Amygdala (tissue), 56 donors: ENCODE measurements at regions not wholly inside any gene's neighbourhood (a gene's known extent, or its start where the extent isn't known, plus 50 kb on each side); places are given as distances from the start of the nearest gene placed in this dataset.
"Not testable (repeated sequence)": the region's sequence is repeated elsewhere in the genome, so short reads cannot be mapped to it uniquely, and the experiment has no call there.

Experiments
- DNase-seq, 56 donors: peaks; one replicate each; lab custom pipeline; 2025; lab: John Stamatoyannopoulos, UW

DNA sequence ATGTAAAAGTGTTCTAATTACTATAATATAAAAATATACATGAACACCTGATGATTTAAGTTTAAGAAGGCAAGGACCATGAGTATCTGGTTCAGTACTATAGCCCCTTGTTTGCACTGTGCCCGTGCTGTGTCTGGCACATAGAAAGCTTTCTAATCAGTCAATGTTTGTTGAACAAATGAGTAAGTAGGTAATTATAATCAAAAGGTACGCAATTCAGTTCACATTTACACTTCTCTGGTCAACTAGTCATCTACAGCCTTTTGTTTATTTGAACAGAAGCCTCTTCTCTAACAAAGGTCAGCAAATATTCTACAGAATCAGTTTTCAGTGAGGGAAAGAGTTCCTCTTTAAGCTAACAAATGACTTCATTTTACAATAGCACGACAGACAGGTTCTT, 523.3 kb downstream of the SMARCA1 start:
- DNase-seq, result no peak

DNA sequence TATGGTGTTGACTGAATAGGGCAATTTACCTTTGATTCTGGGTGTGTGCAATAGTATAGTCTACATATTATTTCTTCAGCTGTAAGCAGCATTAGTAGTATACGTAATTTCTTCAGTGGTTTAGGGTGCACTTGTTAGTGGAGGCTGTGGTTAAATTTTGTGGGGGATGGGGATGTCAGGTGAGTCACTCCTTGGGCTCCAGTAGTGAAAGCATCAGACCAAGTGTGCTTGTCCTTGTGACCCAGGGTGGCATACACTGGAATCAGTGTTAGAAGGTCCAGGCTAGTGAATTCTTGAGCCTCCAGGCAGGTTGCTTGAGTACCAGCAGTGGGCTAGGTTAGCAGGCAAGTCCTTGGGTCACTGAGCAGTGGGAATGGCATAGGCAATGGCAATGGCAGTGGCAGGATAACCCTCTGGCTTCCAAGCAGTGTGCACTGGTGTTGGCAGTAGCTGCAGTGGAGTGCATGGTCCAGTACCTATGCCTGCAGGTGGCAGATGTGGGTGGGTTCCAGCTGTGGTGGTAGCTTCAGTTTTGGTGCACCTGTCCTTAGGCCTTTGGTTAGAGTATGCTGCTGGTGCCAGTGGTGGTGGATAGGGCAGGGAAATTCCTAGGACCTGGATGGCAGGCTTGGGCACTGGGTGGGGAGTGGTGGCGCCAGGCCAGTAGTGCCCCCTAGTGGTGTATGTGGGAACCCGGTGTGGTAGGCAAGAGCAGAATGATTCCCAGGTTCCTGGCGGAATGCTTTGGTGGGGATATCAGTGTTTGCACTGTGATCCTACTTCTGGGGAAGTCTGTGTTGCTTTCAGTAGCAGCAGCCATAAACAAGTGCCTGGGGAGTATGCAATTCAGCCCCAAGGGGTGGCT, 531.0 kb downstream of the SMARCA1 start:
- no peak for DNase-seq

DNA sequence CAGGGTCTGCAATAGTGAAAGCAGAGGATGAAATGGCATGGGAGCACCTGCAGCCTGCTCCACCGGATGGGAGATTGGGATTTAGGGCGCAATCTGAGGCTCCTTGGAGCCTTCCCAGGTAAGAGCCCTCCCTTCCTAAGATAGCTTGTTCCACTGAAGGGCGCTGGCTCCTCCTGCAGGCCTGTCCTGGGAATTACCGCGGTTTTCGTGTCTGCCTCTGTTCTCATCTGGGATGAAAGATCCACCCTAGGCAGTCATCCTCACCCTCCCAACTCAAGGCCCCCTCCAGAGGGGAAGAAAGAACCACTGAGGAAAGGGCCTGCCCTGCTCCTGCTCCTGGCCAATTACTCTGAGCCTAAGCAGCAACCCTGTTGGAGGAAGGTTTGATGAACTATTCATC, 547.5 kb downstream of the SMARCA1 start:
- DNase-seq, result peak in 29 of 56 donors; percentile 0 to 37 (median 3)

DNA sequence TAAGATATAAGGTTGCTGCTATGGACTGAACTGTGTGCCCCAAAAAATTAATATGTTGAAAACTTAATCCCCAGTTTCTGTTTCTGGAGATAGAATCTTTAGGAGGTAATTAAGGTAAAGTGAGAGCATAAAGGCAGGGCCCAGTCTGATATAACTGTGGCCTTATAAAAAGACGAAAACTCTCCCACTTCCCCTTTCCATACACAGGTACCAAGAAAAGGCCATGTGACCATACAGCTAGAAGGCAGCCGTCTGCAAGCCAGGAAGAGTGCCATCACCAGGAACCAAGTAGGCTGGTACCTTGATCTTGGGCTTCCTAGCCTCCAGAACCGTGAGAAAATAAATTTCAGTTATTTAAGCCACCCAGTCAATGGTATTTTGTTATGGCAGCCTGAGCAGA, 550.3 kb downstream of the SMARCA1 start:
- DNase-seq, result no peak

DNA sequence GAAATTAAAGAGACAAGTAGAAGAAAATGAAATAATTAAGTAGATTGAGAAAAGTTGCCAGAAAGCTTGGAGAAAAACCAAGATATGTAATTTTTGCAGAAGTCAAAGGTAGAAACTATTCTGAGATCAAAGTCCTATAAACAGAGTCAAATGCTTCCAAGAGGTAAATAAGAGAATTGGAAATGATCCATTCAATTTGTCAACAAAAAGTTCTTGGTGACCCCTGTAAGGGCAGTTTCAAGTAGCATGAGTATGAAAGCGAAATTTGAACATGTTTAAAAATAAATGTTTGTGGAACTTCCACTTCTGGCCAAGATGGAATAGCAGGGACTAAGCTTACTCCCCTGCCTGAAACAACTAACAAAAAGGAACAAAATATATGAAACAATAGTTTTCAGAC, 562.0 kb downstream of the SMARCA1 start:
- no peak for DNase-seq

DNA sequence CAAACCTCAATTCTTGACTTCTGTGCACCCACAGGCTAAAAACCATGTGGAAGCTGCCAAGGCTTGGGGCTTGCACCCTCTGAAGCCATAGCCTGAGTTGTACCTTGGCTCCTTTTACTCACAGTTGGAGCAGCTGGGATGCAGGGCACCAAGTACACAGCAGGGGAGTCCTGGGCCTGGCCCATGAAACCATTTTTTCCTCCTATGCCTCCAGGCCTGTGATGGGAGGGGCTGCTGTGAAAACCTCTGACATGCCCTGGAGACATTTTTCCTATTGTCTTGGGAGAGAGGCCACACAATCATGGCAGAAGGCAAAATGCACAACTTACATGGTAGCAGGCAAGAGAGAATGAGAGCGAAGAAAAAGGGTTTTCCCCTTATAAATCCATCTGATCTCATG, 568.6 kb downstream of the SMARCA1 start:
- not testable (repeated sequence) for DNase-seq

DNA sequence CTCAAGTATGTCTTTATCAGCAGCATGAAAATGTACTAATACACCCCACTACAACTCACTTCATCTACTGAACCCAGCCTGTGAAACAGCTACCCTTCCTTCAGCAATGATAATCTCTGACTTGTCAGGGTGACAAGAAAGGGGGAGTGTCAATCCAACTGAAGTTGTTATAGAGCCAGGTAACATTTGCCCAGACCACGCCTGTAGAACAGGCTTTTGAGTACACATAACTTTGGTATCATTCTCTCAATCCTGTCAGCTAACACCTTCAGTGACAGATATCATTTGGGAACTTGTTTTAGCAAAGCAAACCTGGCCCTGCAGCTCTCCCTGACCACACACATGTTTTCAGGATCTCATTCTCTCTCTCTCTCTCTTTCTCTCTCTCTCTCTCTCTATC, 592.2 kb downstream of the SMARCA1 start:
- no peak for DNase-seq

DNA sequence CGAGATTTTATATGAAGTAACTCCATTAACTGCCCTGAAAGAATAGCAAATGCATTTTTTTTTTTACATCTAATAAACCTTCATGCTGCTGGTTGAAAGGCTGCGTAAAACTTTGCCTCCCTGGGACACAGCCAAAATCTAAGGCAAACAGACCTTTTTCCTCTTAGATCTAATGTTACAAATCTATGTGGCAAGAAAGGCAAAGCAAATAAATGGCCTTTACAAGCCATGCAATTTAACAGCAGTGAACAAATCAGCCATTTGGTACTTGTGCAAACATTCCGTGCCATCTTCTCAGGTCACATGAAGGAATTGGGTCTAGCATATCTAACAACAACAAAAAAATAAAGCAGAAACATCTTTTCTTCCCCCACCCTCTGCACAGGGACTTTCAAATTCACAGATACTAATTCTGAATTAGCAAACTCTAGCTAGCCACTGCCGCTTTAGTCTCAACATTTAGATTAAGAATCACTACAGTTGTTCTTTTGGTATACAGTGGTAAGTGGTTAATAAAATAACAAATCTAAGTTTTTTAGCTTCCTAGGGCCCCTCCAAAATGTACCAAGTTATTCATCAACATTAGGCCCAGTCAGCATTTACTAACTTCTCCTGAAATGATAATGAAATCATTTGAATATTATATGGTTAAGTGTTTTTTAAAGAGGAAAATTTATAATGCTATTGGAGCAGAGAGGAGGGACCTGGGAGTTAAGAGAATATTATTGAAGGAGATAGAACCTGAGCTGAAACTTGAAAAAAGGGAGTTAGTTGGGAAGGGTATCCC, 593.8 kb downstream of the SMARCA1 start:
- no peak for DNase-seq

DNA sequence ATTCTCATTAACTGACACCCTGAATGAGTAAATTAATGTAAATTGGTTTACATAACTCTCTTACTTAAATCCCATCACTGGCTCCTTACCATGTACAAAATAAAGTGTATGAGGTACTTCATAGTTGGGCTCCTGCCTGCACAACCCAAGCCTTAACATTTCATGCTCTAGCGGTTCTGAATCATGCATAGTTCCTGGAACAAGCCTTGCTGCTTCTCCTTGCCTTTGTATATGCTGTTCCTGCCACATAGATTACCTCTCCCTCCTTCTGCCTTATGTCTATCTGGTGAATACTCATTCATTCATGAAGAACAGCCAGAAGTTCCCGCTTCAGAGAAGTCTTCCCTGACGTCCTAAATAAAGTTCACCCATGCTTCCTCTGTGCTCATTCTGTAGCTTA, 594.7 kb downstream of the SMARCA1 start:
- DNase-seq, result no peak

DNA sequence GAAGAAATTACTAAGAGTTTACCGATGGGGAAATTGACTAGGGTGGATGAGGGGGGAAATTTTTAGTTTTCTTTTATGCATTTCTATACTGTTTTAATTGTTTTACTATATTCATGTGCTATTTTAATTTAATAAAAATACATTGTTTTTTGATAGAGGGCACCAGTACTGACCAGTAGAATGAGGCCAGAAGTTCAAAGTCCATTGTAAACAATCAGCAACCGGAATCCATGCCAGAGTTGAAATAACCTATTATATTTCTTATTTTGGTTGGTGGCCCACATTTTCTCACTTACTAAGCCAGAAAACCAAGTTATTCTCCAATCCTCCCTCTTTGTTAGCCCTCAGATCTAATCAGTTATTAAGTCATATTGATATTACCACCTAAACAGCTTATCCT, 595.9 kb downstream of the SMARCA1 start:
- no peak for DNase-seq

DNA sequence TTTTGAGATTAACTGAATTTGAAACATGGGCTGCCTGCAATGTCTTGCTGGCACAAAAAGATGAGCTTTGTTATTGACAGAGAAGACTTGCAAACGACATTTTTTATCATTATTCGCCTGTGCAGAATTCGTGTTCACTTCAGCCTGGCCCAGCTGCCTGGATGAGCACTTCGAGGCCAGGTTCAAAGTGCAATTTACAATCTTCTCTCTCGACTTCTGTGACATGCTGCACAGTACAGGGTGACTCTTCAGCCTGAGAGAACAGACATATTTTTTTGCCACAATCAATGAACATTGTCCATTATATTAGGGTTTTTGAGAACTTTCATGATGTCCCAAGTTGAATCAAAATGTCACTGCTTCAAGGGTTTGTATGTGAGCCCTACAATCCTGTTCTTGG, 616.5 kb downstream of the SMARCA1 start:
- no peak for DNase-seq

DNA sequence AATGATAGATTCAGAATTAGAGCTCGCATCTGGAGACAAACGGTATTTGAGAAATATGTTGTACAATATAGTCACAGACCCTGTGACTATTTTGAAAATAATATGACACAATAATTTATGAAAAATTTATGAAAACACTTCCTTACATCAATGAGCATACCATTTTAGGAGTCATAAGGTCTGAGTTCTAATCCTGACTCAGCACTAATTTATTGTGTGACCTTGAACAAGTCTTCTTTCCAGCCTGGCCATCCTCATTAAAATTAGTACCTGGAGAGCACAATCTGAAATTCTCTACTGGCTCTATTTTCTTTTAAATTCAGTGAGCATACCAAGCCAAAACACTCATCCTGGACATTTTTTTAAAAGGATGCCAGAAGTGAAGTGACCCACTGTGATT, 622.3 kb downstream of the SMARCA1 start:
- no peak for DNase-seq

DNA sequence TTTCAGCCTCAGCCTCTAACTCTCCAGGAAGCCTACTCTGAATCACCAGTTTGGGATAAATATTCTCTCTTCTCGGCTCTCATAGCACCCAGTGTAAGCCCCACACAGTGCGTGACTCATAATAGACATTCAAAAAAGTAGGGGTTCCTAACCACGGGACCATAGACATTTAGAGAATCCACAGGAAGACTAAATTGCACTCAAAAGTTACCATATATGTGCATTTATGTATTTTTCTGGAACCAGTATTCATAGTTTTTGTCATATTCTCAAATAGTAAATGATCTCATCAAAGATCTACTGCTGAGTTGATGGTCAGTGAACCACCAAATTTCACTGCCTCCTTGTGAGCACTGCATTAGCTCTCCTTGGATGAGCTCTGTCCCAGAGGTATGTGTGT, 625.7 kb downstream of the SMARCA1 start:
- DNase-seq, result no peak

DNA sequence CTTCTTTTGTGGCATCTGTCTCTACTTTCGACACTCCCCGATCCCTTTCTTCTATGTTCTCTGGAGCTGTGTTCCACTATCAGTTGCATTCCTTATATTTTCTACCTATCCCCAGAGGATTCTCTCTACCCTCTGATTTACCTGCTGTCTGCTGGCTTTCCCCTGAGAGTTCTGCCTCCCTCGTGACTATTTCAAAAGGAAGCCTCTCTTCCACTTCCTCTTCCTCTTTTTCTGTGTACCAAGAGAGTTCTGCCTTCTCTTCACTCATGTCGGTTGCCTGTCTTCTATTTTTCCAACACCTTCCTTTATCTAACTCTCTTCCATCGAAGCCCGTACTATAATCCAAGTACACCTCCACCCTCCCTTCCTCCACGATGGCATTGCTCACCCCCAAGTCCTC, 631.7 kb downstream of the SMARCA1 start:
- DNase-seq, result no peak

DNA sequence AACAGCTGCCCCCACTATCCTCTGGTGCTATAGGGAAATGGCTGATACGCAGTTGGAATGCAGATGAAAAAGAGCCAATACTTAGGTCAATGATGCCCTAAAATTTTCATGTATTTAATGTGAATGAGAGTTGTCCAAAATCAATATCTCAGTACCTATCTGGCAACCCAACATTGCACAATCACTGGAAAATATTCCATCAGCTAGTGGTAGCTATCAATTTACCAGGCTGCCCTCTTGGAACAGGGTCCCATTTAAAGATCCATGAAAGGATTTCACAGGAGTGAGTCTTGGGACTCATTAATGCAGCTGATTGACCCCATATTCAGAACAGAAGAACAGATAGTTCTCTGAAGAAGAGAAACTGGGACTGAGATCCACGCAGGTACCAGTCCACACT, 638.9 kb downstream of the SMARCA1 start:
- DNase-seq, result no peak

DNA sequence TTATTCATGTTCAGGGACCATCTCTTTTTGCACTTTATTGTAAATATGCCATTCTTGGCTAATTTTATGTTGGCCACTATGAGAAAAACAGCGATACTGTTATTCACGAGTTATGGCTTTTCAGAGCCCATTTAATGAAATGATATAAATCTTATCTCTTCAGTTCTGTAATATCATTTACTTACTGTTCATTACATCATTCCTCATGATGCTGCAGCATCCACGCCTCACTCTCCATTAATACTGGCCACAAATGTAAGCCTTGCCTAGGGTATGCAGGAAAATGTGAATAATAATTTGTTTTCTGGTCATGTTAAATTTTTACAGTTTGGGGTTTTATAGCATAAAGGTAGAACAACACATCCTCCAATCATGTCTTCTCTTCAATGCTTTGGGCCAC, 639.6 kb downstream of the SMARCA1 start:
- DNase-seq, result no peak

DNA sequence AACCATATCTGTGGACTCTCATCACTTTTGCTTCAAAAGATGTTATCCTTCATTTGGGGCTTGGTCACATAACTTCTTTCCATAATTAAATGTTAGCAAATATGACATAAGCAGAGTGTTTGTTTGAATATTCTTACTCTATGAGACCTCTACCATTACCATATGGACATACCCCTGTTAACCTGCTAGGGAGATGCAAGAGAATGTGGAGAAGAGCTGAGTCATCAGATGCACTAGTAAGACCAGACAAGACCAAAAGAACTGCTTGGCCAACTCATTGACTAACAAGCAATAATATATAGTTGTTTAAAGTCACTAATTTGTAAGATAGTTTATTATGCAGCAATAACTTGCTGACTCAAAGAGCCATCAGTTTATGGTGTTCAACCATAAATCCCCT, 652.9 kb downstream of the SMARCA1 start:
- DNase-seq, result no peak

DNA sequence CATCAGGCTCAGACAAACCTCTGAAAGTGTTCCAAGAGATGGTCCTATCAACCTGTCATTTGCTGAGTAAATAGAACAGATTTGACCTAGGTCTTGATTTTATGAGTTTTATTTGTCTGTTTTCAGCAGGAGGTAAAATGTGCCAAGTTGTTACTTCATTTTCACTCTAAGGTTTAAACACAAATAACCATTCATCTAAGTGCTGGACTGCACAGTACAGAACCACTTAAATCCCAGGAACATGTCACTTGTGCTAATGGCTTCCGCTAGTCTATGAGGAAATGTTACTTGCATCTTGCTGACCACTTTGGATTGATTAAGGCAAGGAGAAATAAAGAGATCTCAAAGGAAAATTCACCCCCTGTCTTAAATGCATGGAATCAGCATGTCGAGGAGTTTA, 660.7 kb downstream of the SMARCA1 start:
- no peak for DNase-seq

DNA sequence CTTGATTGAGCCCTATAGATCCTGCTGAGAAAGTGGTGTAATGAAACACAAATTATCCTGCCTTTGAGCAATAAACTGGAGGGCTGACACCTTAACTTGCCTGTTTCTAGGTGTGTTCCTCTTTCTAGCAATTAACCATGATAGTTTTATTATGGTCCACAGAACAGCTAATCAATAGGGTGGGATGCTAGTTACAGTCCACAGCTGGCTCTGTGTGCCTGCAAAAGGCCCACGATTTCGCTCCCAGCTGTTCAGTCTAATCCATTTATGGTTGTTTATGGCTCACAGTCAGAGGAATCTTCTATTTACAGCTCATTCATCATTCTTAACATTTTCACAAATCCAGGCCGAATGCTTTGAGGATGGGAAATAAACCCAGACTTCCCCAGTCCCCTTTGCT, 674.9 kb downstream of the SMARCA1 start:
- DNase-seq, result no peak

DNA sequence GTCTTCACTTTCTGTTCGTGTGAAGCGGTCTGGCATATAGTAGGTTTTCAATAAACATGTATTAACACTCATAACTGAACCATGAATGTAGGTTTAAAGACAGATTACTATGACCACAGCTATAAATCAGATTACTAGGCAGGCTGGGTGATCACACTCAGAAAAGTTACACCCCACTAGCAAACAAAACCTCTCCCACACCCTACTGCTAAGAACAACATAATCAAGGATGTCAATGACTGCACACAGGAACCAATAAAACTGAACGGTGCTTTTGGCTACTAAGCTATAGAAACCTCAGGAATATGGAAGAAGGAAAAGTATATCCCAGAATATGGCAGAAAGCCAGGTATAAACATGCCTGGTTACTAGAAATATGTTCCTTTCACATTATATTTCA, 676.9 kb downstream of the SMARCA1 start:
- DNase-seq, result no peak

DNA sequence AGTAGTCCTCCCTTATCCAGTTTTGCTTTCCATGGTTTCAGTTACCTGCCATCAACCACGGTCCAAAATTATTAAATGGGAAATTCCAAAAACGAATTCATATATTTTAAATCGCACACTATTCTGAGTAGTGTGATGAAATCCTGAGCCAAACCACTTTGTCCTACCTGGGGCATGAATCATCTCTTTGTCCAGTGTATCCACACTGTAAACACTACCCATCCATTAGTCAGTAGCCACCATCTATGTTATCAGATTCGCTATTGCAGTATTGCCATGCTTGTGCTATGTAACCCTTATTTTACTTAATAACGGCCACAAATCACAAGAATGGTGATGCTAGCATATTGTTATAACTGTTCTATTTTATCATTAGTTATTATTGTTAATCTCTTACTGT, 704.6 kb downstream of the SMARCA1 start:
- no peak for DNase-seq

DNA sequence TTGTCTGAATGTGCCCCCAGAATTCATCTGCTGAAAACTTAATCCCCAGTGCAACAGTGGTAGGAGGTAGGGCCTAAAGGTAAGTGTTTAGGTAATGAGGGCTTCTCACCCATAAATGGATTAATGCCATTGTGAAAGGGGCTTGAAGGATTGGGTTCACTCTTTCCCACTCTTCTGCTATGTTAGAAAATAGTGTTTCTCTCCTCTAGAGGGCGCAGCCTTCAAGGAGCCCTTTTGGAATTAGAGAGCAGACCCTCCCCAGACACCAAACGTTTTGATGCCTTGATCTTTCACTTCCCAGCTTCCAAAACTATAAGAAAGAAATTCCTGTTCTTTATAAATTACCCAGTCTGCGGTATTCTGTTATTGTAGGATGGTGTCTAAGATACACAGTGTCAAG, 706.4 kb downstream of the SMARCA1 start:
- DNase-seq, result no peak
